PFSK-1 (cell line): ENCODE measurements at regions not wholly inside any gene's neighbourhood (a gene's known extent, or its start where the extent isn't known, plus 50 kb on each side); places are given as distances from the start of the nearest gene placed in this dataset.

Experiments used
- FOXP2 ChIP-seq: optimal IDR thresholded peaks from 2 replicates; pipeline ENCODE3; 2011; ENCODE audit warnings: borderline replicate concordance, control low read depth, inconsistent platforms; ENCODE audit not compliant: insufficient read depth; ENCODE audit errors: extremely low read length, extremely low read depth
- POLR2AphosphoS5 ChIP-seq: IDR thresholded peaks from 2 replicates; pipeline ENCODE4 v1.6.1; 2012; ENCODE audit warnings: low read depth, mild to moderate bottlenecking, control low read depth, low read length, moderate library complexity
- REST ChIP-seq, 2 experiments: IDR thresholded peaks; 2 replicates each; pipeline versions ENCODE4 v1.6.1 to v1.8.0; 2011 to 2012; ENCODE audit warnings: low read depth in 2 of 2, low read length in 2 of 2, control low read depth in 1 of 2, inconsistent platforms in 1 of 2, mild to moderate bottlenecking in 1 of 2, moderate library complexity in 1 of 2; ENCODE audit not compliant: insufficient read depth in 1 of 2
- SIN3A ChIP-seq: IDR thresholded peaks from 2 replicates; pipeline ENCODE4 v1.6.1; 2012; ENCODE audit warnings: mild to moderate bottlenecking, low read length, moderate library complexity, borderline replicate concordance; ENCODE audit not compliant: insufficient read depth
- TAF1 ChIP-seq: IDR thresholded peaks from 2 replicates; pipeline ENCODE4 v1.6.1; 2012; ENCODE audit warnings: low read length, control low read depth, borderline replicate concordance; ENCODE audit not compliant: insufficient read depth

GRCh38 chr21:27769763-27770162 is 802.9 kb upstream of the ADAMTS5 start:
- TF ChIP-seq TAF1 = no peak
- no peak for TF ChIP-seq POLR2AphosphoS5
- no peak for TF ChIP-seq SIN3A
- no peak for TF ChIP-seq FOXP2
- TF ChIP-seq REST (IDR thresholded peaks at IDR 0.05; ENCODE audit: insufficient read depth in 1 of 2, low read depth in 2 of 2, low read length in 2 of 2) = no peak
